ENCODE measurements at regions not wholly inside any gene's neighbourhood (a gene's known extent, or its start where the extent isn't known, plus 50 kb on each side); places are given as distances from the start of the nearest gene placed in this dataset.

GRCh38 chr3:151992326-151993041 is 119.0 kb downstream of the SUCNR1 start:
- DNase-seq, result no peak

GRCh38 chr3:151995091-151995490 is 121.6 kb downstream of the SUCNR1 start:
- no peak for DNase-seq

GRCh38 chr3:151998744-151999143 is 125.3 kb downstream of the SUCNR1 start:
- no peak for DNase-seq

- no peak for DNase-seq
Observed at GRCh38 chr3:151999936-152000335, 126.5 kb downstream of the SUCNR1 start.

GRCh38 chr3:152011812-152012735 is 138.6 kb downstream of the SUCNR1 start:
- no peak for DNase-seq

GRCh38 chr3:152019508-152019907 is 146.1 kb downstream of the SUCNR1 start:
- no peak for DNase-seq

GRCh38 chr3:152021951-152022461 is 148.6 kb downstream of the SUCNR1 start:
- no peak for DNase-seq

- no peak for DNase-seq
Observed at GRCh38 chr3:152026033-152026556, 152.7 kb downstream of the SUCNR1 start.

- DNase-seq, result no peak
Observed at GRCh38 chr3:152030320-152030719, 156.9 kb downstream of the SUCNR1 start.

GRCh38 chr3:152031321-152031720 is 157.9 kb downstream of the SUCNR1 start:
- DNase-seq, result no peak

- DNase-seq, result no peak
Observed at GRCh38 chr3:152037297-152037696, 163.9 kb downstream of the SUCNR1 start.

- no peak for DNase-seq
Observed at GRCh38 chr3:152037953-152038352, 164.5 kb downstream of the SUCNR1 start.

GRCh38 chr3:152038490-152038889 is 165.0 kb downstream of the SUCNR1 start:
- no peak for DNase-seq

GRCh38 chr3:152039887-152040286 is 166.4 kb downstream of the SUCNR1 start:
- DNase-seq, result no peak

GRCh38 chr3:152040319-152040718 is 166.9 kb downstream of the SUCNR1 start:
- DNase-seq, result no peak

GRCh38 chr3:152043620-152044019 is 170.2 kb downstream of the SUCNR1 start:
- no peak for DNase-seq

- DNase-seq, result no peak
Observed at GRCh38 chr3:152046280-152046679, 172.8 kb downstream of the SUCNR1 start.

- no peak for DNase-seq
Observed at GRCh38 chr3:152047465-152047864, 174.0 kb downstream of the SUCNR1 start.

- no peak for DNase-seq
Observed at GRCh38 chr3:152048831-152049230, 175.4 kb downstream of the SUCNR1 start.

GRCh38 chr3:152050903-152051302 is 177.5 kb downstream of the SUCNR1 start:
- DNase-seq, result no peak

GRCh38 chr3:152051501-152052404 is 178.3 kb downstream of the SUCNR1 start:
- no peak for DNase-seq

- DNase-seq, result no peak
Observed at GRCh38 chr3:152053866-152054265, 180.4 kb downstream of the SUCNR1 start.
